SK-N-SH treated with all-trans-retinoic acid at 6 μM for 48 hours (cell line): ENCODE measurements at regions not wholly inside any gene's neighbourhood (a gene's known extent, or its start where the extent isn't known, plus 50 kb on each side); places are given as distances from the start of the nearest gene placed in this dataset.

Experiments used
- ATAC-seq: fragments of 200-7000 bp; cut with Tn5 transposase; 3 replicates; pipeline ENCODE4 v1.9.1; 2020; ENCODE audit warnings: mild to moderate bottlenecking, moderate library complexity
- ARNTL ChIP-seq: fragments of 450-650 bp; formaldehyde crosslinking; IDR thresholded peaks from 2 replicates; pipeline ENCODE4 v1.5.0; 2020; ENCODE audit warnings: low read depth, mild to moderate bottlenecking, moderate library complexity, borderline replicate concordance
- BACH2 ChIP-seq: fragments of 250-450 bp; sonication (Bioruptor Pico); IDR thresholded peaks from 2 replicates; pipeline ENCODE4 v1.9.0; 2021; ENCODE audit warnings: mild to moderate bottlenecking, borderline replicate concordance
- CSDC2 ChIP-seq: fragments of 250-450 bp; sonication (Bioruptor Pico); IDR thresholded peaks from 2 replicates; pipeline ENCODE4 v1.5.0; 2020; ENCODE audit warnings: mild to moderate bottlenecking, moderate library complexity
- ESRRG ChIP-seq: fragments of 250-450 bp; sonication (Bioruptor Pico); IDR thresholded peaks from 2 replicates; pipeline ENCODE4 v1.6.1; 2021; ENCODE audit warnings: mild to moderate bottlenecking
- GLIS3 ChIP-seq: fragments of 250-450 bp; sonication (Bioruptor Pico); IDR thresholded peaks from 2 replicates; pipeline ENCODE4 v1.5.0; 2020; ENCODE audit warnings: mild to moderate bottlenecking, moderate library complexity
- ISL1 ChIP-seq: fragments of 250-450 bp; sonication (Bioruptor Pico); IDR thresholded peaks from 2 replicates; pipeline ENCODE4 v2.1.2; 2022; ENCODE audit warnings: mild to moderate bottlenecking, moderate library complexity
- OSR1 ChIP-seq: fragments of 250-450 bp; sonication (Bioruptor Pico); IDR thresholded peaks from 2 replicates; pipeline ENCODE4 v1.8.0; 2022; ENCODE audit warnings: moderate library complexity, mild to moderate bottlenecking, inconsistent platforms
- PPARA ChIP-seq: fragments of 250-450 bp; sonication (Bioruptor Pico); IDR thresholded peaks from 2 replicates; pipeline ENCODE4 v1.5.0; 2020; ENCODE audit warnings: mild to moderate bottlenecking, borderline replicate concordance
- RARB ChIP-seq: fragments of 250-450 bp; sonication (Bioruptor Pico); IDR thresholded peaks from 2 replicates; pipeline ENCODE4 v1.8.0; 2021; ENCODE audit warnings: mild to moderate bottlenecking, moderate library complexity
- SNAI2 ChIP-seq: fragments of 250-450 bp; sonication (Bioruptor Pico); IDR thresholded peaks from 2 replicates; pipeline ENCODE4 v1.5.0; 2020; ENCODE audit warnings: mild to moderate bottlenecking, moderate library complexity
- TCF4 ChIP-seq: fragments of 250-450 bp; sonication (Bioruptor Pico); IDR thresholded peaks from 2 replicates; pipeline ENCODE4 v1.8.0; 2021; ENCODE audit warnings: mild to moderate bottlenecking, moderate library complexity, borderline replicate concordance
- TOX ChIP-seq: fragments of 250-450 bp; sonication (Bioruptor Pico); IDR thresholded peaks from 2 replicates; pipeline ENCODE4 v1.8.0; 2021; ENCODE audit warnings: mild to moderate bottlenecking, moderate library complexity, borderline replicate concordance
- ZC3H10 ChIP-seq: fragments of 250-450 bp; sonication (Bioruptor Pico); IDR thresholded peaks from 2 replicates; pipeline ENCODE4 v1.5.1; 2021; ENCODE audit warnings: mild to moderate bottlenecking, moderate library complexity
- ZFP3 ChIP-seq: fragments of 250-450 bp; sonication (Bioruptor Pico); IDR thresholded peaks from 2 replicates; pipeline ENCODE4 v1.5.0; 2020; ENCODE audit warnings: mild to moderate bottlenecking, moderate library complexity
- ZFP30 ChIP-seq: fragments of 450-650 bp; formaldehyde crosslinking; IDR thresholded peaks from 2 replicates; pipeline ENCODE4 v1.5.0; 2022; ENCODE audit warnings: mild to moderate bottlenecking, moderate library complexity
- ZNF565 ChIP-seq: fragments of 450-650 bp; formaldehyde crosslinking; conservative IDR thresholded peaks from 2 replicates; pipeline ENCODE4 v1.5.0; 2020; ENCODE audit warnings: low read depth, mild to moderate bottlenecking, moderate library complexity
- ZNF70 ChIP-seq: fragments of 450-650 bp; formaldehyde crosslinking; IDR thresholded peaks from 2 replicates; pipeline ENCODE4 v1.5.0; 2020; ENCODE audit warnings: mild to moderate bottlenecking, moderate library complexity
- ZNF8 ChIP-seq: fragments of 450-650 bp; formaldehyde crosslinking; IDR thresholded peaks from 2 replicates; pipeline ENCODE4 v1.5.0; 2020; ENCODE audit warnings: mild to moderate bottlenecking, moderate library complexity
- TF ChIP-seq, protein P1 (sequence below): fragments of 250-450 bp; sonication (Bioruptor Pico); IDR thresholded peaks from 2 replicates; pipeline ENCODE4 v1.5.1; 2021; ENCODE audit warnings: mild to moderate bottlenecking, moderate library complexity
- TF ChIP-seq, protein P2 (sequence below): fragments of 250-450 bp; sonication (Bioruptor Pico); IDR thresholded peaks from 2 replicates; pipeline ENCODE4 v1.8.0; 2020; ENCODE audit warnings: mild to moderate bottlenecking, moderate library complexity, borderline replicate concordance
- TF ChIP-seq, protein P3 (sequence below): fragments of 250-450 bp; sonication (Bioruptor Pico); IDR thresholded peaks from 2 replicates; pipeline ENCODE4 v1.5.0; 2020; ENCODE audit warnings: mild to moderate bottlenecking, moderate library complexity
- TF ChIP-seq, protein P4 (sequence below): fragments of 250-450 bp; sonication (Bioruptor Pico); IDR thresholded peaks from 2 replicates; pipeline ENCODE4 v1.8.0; 2021; ENCODE audit warnings: low read depth, mild to moderate bottlenecking, moderate library complexity, borderline replicate concordance

DNA sequence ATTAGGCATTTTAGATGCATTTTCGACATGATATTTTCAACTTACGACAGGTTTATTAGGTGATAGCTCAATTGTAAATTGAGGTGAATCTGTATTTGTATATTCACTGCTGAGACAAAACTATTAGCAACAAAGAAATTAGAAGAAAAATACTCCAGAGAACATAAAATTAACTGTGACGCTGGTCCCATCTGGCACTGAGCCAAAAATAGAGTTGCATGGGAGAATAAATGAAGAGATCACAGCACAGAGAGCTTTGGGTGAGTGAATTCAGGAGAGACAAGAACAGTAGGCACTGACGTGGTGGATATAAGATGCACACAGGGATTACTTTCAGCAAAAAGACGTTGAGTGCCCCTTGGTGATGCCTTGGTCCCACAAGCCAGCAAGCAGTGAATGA, 306.2 kb upstream of the RAB6C start:
- no peak for TF ChIP-seq RARB (CRISPR knock-in tag)
- no peak for TF ChIP-seq ZNF565 (CRISPR knock-in tag)
- TF ChIP-seq, protein P1, sequence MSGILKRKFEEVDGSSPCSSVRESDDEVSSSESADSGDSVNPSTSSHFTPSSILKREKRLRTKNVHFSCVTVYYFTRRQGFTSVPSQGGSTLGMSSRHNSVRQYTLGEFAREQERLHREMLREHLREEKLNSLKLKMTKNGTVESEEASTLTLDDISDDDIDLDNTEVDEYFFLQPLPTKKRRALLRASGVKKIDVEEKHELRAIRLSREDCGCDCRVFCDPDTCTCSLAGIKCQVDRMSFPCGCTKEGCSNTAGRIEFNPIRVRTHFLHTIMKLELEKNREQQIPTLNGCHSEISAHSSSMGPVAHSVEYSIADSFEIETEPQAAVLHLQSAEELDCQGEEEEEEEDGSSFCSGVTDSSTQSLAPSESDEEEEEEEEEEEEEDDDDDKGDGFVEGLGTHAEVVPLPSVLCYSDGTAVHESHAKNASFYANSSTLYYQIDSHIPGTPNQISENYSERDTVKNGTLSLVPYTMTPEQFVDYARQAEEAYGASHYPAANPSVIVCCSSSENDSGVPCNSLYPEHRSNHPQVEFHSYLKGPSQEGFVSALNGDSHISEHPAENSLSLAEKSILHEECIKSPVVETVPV: no peak
- ATAC-seq: no peak

DNA sequence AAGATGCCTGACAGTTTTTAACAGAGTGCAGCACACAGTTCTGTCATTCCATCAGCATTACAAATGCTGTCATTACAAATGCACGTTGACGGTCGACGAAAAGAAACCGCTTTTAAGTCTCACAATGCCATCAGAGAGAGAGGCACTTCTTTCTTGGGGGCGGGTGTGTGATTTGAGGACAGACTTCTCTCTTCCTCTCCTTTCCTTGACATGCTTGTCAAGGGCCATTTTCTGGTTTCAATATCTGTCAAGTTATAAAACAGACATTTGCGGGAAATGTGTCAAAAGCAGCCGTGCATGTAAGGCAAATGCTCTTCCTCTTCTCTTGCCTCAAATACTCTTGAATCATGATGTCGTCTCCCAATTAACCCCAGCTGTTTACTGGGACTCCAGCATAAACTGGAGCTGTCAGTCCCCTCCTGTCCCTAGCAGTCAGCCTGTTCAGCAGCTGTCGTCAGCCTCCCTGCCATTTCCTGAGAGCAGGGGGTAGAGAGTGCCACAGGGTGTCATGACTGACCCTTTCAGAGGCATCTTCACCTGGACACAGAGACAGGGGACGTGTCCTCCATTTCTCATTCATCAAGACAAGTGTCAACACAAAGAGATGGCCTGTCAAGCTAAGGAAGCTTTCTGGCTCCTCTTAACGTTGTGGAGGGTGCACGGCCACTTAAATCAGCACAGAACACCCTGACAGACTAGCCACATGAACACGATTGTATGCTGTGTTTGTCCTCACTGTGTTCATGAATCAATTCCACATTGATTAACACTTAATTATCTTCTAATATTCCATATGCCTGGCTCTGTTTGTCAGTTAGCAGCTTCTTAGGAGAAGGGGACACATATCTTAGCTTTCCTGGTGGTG, 305.4 kb upstream of the RAB6C start:
- ATAC-seq: no peak
- TF ChIP-seq ZC3H10 (CRISPR knock-in tag) (no peak), GLIS3 (CRISPR knock-in tag) (no peak), ZFP3 (CRISPR knock-in tag) (no peak), ISL1 (no peak), TCF4 (CRISPR knock-in tag) (no peak), SNAI2 (CRISPR knock-in tag) (no peak), CSDC2 (CRISPR knock-in tag) (no peak), OSR1 (no peak), ZNF70 (CRISPR knock-in tag) (no peak), PPARA (CRISPR knock-in tag) (no peak), TOX (no peak), RARB (CRISPR knock-in tag) (no peak), ESRRG (CRISPR knock-in tag) (no peak)
- TF ChIP-seq, protein P2, sequence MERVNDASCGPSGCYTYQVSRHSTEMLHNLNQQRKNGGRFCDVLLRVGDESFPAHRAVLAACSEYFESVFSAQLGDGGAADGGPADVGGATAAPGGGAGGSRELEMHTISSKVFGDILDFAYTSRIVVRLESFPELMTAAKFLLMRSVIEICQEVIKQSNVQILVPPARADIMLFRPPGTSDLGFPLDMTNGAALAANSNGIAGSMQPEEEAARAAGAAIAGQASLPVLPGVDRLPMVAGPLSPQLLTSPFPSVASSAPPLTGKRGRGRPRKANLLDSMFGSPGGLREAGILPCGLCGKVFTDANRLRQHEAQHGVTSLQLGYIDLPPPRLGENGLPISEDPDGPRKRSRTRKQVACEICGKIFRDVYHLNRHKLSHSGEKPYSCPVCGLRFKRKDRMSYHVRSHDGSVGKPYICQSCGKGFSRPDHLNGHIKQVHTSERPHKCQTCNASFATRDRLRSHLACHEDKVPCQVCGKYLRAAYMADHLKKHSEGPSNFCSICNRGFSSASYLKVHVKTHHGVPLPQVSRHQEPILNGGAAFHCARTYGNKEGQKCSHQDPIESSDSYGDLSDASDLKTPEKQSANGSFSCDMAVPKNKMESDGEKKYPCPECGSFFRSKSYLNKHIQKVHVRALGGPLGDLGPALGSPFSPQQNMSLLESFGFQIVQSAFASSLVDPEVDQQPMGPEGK (CRISPR knock-in tag): no peak
- TF ChIP-seq, protein P1: no peak
- TF ChIP-seq, protein P3, sequence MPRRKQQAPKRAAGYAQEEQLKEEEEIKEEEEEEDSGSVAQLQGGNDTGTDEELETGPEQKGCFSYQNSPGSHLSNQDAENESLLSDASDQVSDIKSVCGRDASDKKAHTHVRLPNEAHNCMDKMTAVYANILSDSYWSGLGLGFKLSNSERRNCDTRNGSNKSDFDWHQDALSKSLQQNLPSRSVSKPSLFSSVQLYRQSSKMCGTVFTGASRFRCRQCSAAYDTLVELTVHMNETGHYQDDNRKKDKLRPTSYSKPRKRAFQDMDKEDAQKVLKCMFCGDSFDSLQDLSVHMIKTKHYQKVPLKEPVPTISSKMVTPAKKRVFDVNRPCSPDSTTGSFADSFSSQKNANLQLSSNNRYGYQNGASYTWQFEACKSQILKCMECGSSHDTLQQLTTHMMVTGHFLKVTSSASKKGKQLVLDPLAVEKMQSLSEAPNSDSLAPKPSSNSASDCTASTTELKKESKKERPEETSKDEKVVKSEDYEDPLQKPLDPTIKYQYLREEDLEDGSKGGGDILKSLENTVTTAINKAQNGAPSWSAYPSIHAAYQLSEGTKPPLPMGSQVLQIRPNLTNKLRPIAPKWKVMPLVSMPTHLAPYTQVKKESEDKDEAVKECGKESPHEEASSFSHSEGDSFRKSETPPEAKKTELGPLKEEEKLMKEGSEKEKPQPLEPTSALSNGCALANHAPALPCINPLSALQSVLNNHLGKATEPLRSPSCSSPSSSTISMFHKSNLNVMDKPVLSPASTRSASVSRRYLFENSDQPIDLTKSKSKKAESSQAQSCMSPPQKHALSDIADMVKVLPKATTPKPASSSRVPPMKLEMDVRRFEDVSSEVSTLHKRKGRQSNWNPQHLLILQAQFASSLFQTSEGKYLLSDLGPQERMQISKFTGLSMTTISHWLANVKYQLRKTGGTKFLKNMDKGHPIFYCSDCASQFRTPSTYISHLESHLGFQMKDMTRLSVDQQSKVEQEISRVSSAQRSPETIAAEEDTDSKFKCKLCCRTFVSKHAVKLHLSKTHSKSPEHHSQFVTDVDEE (CRISPR knock-in tag): no peak
- TF ChIP-seq, protein P4, sequence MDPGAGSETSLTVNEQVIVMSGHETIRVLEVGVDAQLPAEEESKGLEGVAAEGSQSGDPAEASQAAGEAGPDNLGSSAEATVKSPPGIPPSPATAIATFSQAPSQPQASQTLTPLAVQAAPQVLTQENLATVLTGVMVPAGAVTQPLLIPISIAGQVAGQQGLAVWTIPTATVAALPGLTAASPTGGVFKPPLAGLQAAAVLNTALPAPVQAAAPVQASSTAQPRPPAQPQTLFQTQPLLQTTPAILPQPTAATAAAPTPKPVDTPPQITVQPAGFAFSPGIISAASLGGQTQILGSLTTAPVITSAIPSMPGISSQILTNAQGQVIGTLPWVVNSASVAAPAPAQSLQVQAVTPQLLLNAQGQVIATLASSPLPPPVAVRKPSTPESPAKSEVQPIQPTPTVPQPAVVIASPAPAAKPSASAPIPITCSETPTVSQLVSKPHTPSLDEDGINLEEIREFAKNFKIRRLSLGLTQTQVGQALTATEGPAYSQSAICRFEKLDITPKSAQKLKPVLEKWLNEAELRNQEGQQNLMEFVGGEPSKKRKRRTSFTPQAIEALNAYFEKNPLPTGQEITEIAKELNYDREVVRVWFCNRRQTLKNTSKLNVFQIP (CRISPR knock-in tag): no peak

DNA sequence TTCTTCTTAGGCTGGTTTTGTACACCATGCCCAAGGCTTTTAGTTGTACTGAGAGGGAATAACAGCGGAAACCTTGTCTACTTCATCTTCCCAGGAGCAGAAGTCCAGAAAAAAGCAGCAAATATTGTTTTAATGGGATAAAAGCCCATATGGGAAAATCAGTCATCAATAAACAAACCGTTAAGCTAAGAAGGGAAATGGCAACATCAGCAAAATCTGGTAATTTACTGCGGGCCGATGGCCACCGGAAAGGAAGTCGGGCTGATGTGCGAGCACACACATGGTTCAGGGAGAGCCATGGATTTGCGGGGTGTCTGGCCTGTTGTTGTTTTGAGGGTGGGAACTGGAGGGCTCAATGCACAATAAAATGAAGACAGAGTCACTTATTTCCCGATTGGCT, 300.7 kb upstream of the RAB6C start:
- ATAC-seq: no peak
- TF ChIP-seq ZFP3 (CRISPR knock-in tag): no peak
- TF ChIP-seq ZFP30 (CRISPR knock-in tag): no peak
- no peak for TF ChIP-seq ARNTL (CRISPR knock-in tag)
- no peak for TF ChIP-seq GLIS3 (CRISPR knock-in tag)
- no peak for TF ChIP-seq PPARA (CRISPR knock-in tag)
- no peak for TF ChIP-seq OSR1
- no peak for TF ChIP-seq BACH2 (CRISPR knock-in tag)
- TF ChIP-seq, protein P2 (CRISPR knock-in tag): no peak
- no peak for TF ChIP-seq ZNF565 (CRISPR knock-in tag)
- no peak for TF ChIP-seq ZC3H10 (CRISPR knock-in tag)
- no peak for TF ChIP-seq SNAI2 (CRISPR knock-in tag)
- TF ChIP-seq, protein P4 (CRISPR knock-in tag): no peak
- TF ChIP-seq, protein P1: no peak
- no peak for TF ChIP-seq ESRRG (CRISPR knock-in tag)
- no peak for TF ChIP-seq ISL1
- no peak for TF ChIP-seq ZNF8
